ENCODE measurements at regions not wholly inside any gene's neighbourhood (a gene's known extent, or its start where the extent isn't known, plus 50 kb on each side); places are given as distances from the start of the nearest gene placed in this dataset.

DNA sequence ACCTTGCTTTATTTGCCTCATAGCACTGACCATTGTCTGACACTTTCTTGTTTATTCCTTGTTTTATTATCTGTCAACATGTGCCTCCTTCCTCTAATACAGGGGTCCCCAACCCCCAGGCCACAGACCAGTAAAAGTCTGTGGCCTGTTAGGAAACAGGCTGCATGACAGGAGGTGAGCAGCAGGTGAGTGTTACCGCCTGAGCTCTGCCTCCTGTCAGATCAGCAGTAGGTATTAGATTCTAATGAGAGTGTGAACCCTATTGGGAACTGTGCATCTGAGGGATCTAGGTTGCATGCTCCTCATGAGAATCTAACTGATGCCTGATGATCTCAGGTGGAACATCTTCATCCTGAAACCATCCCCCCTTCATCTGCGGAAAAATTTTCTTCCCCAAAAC lies 228.0 kb downstream of the HINT1 start:
- TF ChIP-seq, protein P1, sequence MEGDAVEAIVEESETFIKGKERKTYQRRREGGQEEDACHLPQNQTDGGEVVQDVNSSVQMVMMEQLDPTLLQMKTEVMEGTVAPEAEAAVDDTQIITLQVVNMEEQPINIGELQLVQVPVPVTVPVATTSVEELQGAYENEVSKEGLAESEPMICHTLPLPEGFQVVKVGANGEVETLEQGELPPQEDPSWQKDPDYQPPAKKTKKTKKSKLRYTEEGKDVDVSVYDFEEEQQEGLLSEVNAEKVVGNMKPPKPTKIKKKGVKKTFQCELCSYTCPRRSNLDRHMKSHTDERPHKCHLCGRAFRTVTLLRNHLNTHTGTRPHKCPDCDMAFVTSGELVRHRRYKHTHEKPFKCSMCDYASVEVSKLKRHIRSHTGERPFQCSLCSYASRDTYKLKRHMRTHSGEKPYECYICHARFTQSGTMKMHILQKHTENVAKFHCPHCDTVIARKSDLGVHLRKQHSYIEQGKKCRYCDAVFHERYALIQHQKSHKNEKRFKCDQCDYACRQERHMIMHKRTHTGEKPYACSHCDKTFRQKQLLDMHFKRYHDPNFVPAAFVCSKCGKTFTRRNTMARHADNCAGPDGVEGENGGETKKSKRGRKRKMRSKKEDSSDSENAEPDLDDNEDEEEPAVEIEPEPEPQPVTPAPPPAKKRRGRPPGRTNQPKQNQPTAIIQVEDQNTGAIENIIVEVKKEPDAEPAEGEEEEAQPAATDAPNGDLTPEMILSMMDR (IDR thresholded peaks at IDR 0.05; ENCODE audit: control extremely low read depth in 1 of 3, insufficient read depth in 1 of 3, low read depth in 1 of 3, low read length in 3 of 3), result no peak
- no peak for TF ChIP-seq RNF2 (IDR thresholded peaks at IDR 0.05; ENCODE audit: borderline replicate concordance, low read depth, low read length, missing control alignments, poor library complexity, severe bottlenecking)
- TF ChIP-seq, protein P2, sequence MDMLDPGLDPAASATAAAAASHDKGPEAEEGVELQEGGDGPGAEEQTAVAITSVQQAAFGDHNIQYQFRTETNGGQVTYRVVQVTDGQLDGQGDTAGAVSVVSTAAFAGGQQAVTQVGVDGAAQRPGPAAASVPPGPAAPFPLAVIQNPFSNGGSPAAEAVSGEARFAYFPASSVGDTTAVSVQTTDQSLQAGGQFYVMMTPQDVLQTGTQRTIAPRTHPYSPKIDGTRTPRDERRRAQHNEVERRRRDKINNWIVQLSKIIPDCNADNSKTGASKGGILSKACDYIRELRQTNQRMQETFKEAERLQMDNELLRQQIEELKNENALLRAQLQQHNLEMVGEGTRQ (IDR thresholded peaks at IDR 0.05; ENCODE audit: low read length), result no peak
- no peak for TF ChIP-seq CTBP2 (IDR thresholded peaks at IDR 0.05; ENCODE audit: borderline replicate concordance, insufficient read depth, insufficient read length, low read length)
- no peak for TF ChIP-seq EZH2 (IDR thresholded peaks at IDR 0.05; ENCODE audit: low read depth, low read length, severe bottlenecking)

Measured in H1 (cell line).